Liver (tissue), 8 donors: ENCODE measurements at regions not wholly inside any gene's neighbourhood (a gene's known extent, or its start where the extent isn't known, plus 50 kb on each side); places are given as distances from the start of the nearest gene placed in this dataset.

ENCODE experiments used
- DNase-seq: peaks from one replicate; pipeline ENCODE4 v3.0.0-alpha.2; 2017; ENCODE audit warnings: low spot score
- H3K27ac ChIP-seq, 2 donors: one replicate each; pipeline ENCODE4 v1.7.0; 2013; ENCODE audit warnings: inconsistent platforms in 2 of 2, low read length in 2 of 2, control low read depth in 1 of 2, low read depth in 1 of 2, mild to moderate bottlenecking in 1 of 2
- H3K27me3 ChIP-seq, 4 donors: one replicate each; pipeline versions ENCODE4 v1.6.1 to v1.7.0; 2013; ENCODE audit warnings: low read length in 3 of 4, inconsistent platforms in 1 of 4, mild to moderate bottlenecking in 1 of 4, moderate library complexity in 1 of 4; ENCODE audit not compliant: control insufficient read depth in 4 of 4, insufficient read depth in 4 of 4
- H3K36me3 ChIP-seq, 4 donors: one replicate each; pipeline versions ENCODE4 v1.6.1 to v1.7.0; 2013; ENCODE audit warnings: low read length in 3 of 4, mild to moderate bottlenecking in 3 of 4, low read depth in 1 of 4, moderate library complexity in 1 of 4; ENCODE audit not compliant: control insufficient read depth in 4 of 4, insufficient read depth in 3 of 4
- H3K4me1 ChIP-seq, 4 donors: one replicate each; pipeline versions ENCODE4 v1.6.1 to v1.7.0; 2013; ENCODE audit warnings: low read length in 3 of 4, mild to moderate bottlenecking in 3 of 4, moderate library complexity in 1 of 4; ENCODE audit not compliant: control insufficient read depth in 4 of 4, insufficient read depth in 4 of 4
- H3K4me3 ChIP-seq, 3 donors: one replicate each; pipeline versions ENCODE4 v1.6.1 to v1.7.0; 2013; ENCODE audit warnings: low read length in 3 of 3, control low read depth in 1 of 3, low read depth in 1 of 3, mild to moderate bottlenecking in 1 of 3
- H3K9ac ChIP-seq, 2 donors: one replicate each; pipeline ENCODE4 v1.7.0; 2013; ENCODE audit warnings: low read length in 2 of 2, mild to moderate bottlenecking in 2 of 2, moderate library complexity in 2 of 2, control low read depth in 1 of 2, low read depth in 1 of 2
- H3K9me3 ChIP-seq, 4 donors: one replicate each; pipeline versions ENCODE4 v1.6.1 to v1.7.0; 2013; ENCODE audit warnings: low read length in 3 of 4; ENCODE audit not compliant: control insufficient read depth in 4 of 4
- ATF3 ChIP-seq: IDR thresholded peaks from 2 replicates; pipeline ENCODE4 v1.6.1; 2016; ENCODE audit warnings: antibody characterized with exemption
- CTCF ChIP-seq: fragments of 150-350 bp; IDR thresholded peaks from 2 replicates; pipeline ENCODE4 v1.5.1; 2017; ENCODE audit warnings: improper control_type of control experiment, low read depth, low read length; ENCODE audit not compliant: missing input control
- FOXA1 ChIP-seq: IDR thresholded peaks from 2 replicates; pipeline ENCODE4 v1.6.1; 2016; ENCODE audit warnings: antibody characterized with exemption
- GABPA ChIP-seq, 2 donors: IDR thresholded peaks in 1 of 2; conservative IDR thresholded peaks in 1 of 2; 2 replicates each; pipeline ENCODE4 v1.6.1; 2016; ENCODE audit warnings: antibody characterized with exemption in 2 of 2, mild to moderate bottlenecking in 1 of 2, moderate library complexity in 1 of 2
- HNF4A ChIP-seq, 2 donors: conservative IDR thresholded peaks; 2 replicates each; pipeline ENCODE4 v1.6.1; 2016; ENCODE audit warnings: antibody characterized with exemption in 2 of 2, mild to moderate bottlenecking in 2 of 2
- HNF4G ChIP-seq: IDR thresholded peaks from 2 replicates; pipeline ENCODE4 v1.6.1; 2016; ENCODE audit warnings: antibody characterized with exemption
- JUND ChIP-seq, 2 donors: IDR thresholded peaks; 2 replicates each; pipeline ENCODE4 v1.6.1; 2016; ENCODE audit warnings: antibody characterized with exemption in 2 of 2
- MAX ChIP-seq: IDR thresholded peaks from 2 replicates; pipeline ENCODE4 v1.6.1; 2016; ENCODE audit warnings: antibody characterized with exemption
- RAD21 ChIP-seq, 2 donors: IDR thresholded peaks; 2 replicates each; pipeline ENCODE4 v1.6.1; 2016; ENCODE audit warnings: antibody characterized with exemption in 2 of 2, mild to moderate bottlenecking in 2 of 2
- REST ChIP-seq: IDR thresholded peaks from 2 replicates; pipeline ENCODE4 v1.6.1; 2016; ENCODE audit warnings: antibody characterized with exemption, mild to moderate bottlenecking
- TAF1 ChIP-seq: conservative IDR thresholded peaks from 2 replicates; pipeline ENCODE4 v1.6.1; 2016; ENCODE audit warnings: antibody characterized with exemption, mild to moderate bottlenecking
- YY1 ChIP-seq: IDR thresholded peaks from 2 replicates; pipeline ENCODE4 v1.6.1; 2016; ENCODE audit warnings: antibody characterized with exemption, mild to moderate bottlenecking
- ZBTB33 ChIP-seq: IDR thresholded peaks from 2 replicates; pipeline ENCODE4 v1.6.1; 2016; ENCODE audit warnings: antibody characterized with exemption
- WGBS: extraction: QIAGEN DNeasy Blood & Tissue Kit; methylation state at CpG from one replicate; pipeline ENCODE4 v1.1.7; 2013; 5-methylcytosine and 5-hydroxymethylcytosine counted together
- donor health status: healthy.
- donor health status: healthy.
- donor health status: healthy.
- donor health status: healthy.
- donor health status: healthy.

GRCh38 chr1:193588311-193589082 lies 402.1 kb upstream of the B3GALT2 start:
- no peak overlapping the region for H3K27ac ChIP-seq
- no peaks in the 10 kb centered on the region for H3K27me3 ChIP-seq
- no peak overlapping the region for H3K4me3 ChIP-seq
- peaks cover 0 to 18% (median 3%) of the 10 kb centered on the region in 4 donors for H3K4me1 ChIP-seq
- DNase-seq, result no peak
- TF ChIP-seq ZBTB33, result no peak
- no peak for TF ChIP-seq MAX
- no peak for TF ChIP-seq GABPA (IDR thresholded peaks at IDR 0.05 in 1 of 2, conservative IDR thresholded peaks at IDR 0.05 in 1 of 2)
- no peak for TF ChIP-seq HNF4A (conservative IDR thresholded peaks at IDR 0.05)
- TF ChIP-seq TAF1, result no peak
- no peak overlapping the region for H3K9ac ChIP-seq
- 78% methylated on average over 8 of the region's 8 CpGs for WGBS
- no peaks in the 10 kb centered on the region for H3K9me3 ChIP-seq
- no peaks in the 10 kb centered on the region for H3K36me3 ChIP-seq

GRCh38 chr1:193584731-193585239 lies 398.4 kb upstream of the B3GALT2 start:
- Histone ChIP-seq H3K4me1 (peaks cover 0 to under 1% (median 0%) of the 10 kb centered on the region in 4 donors), H3K27ac (no peak overlapping the region), H3K36me3 (no peaks in the 10 kb centered on the region), H3K9ac (no peak overlapping the region), H3K9me3 (no peaks in the 10 kb centered on the region), H3K4me3 (no peak overlapping the region), H3K27me3 (no peaks in the 10 kb centered on the region)
- WGBS, result 78% methylated on average over 2 of the region's 2 CpGs
- TF ChIP-seq REST, result no peak
- no peak for TF ChIP-seq CTCF
- TF ChIP-seq YY1, result no peak
- no peak for TF ChIP-seq JUND (IDR thresholded peaks at IDR 0.05)
- no peak for TF ChIP-seq MAX
- TF ChIP-seq ZBTB33, result no peak
- TF ChIP-seq RAD21 (IDR thresholded peaks at IDR 0.05), result no peak
- no peak for TF ChIP-seq ATF3
- no peak for TF ChIP-seq FOXA1
- TF ChIP-seq HNF4G, result no peak
- no peak for TF ChIP-seq HNF4A (conservative IDR thresholded peaks at IDR 0.05)
- no peak for DNase-seq
